Chondrocyte (in vitro differentiated cells): ENCODE measurements at regions not wholly inside any gene's neighbourhood (a gene's known extent, or its start where the extent isn't known, plus 50 kb on each side); places are given as distances from the start of the nearest gene placed in this dataset.

Experiments
- DNase-seq: peaks from one replicate; pipeline ENCODE4 v3.0.0; 2021; ENCODE audit warnings: mixed read lengths, low spot score
- H3K27ac Mint-ChIP-seq: one replicate; pipeline ENCODE4 v1.8.0; 2021; ENCODE audit warnings: mild to moderate bottlenecking, moderate library complexity, mixed read lengths; ENCODE audit not compliant: unreplicated experiment
- H3K27me3 Mint-ChIP-seq: 2 replicates; pipeline ENCODE4 v1.8.0; 2021; ENCODE audit warnings: low read depth, mixed read lengths
- H3K36me3 Mint-ChIP-seq: 2 replicates; pipeline ENCODE4 v1.8.0; 2021; ENCODE audit warnings: low read depth, mixed read lengths
- H3K4me1 Mint-ChIP-seq: 2 replicates; pipeline ENCODE4 v1.8.0; 2021; ENCODE audit warnings: low read depth, mild to moderate bottlenecking, mixed read lengths
- H3K4me3 Mint-ChIP-seq: one replicate; pipeline ENCODE4 v1.8.0; 2021; ENCODE audit warnings: mild to moderate bottlenecking, moderate library complexity, mixed read lengths; ENCODE audit not compliant: unreplicated experiment
- H3K9me3 Mint-ChIP-seq: 2 replicates; pipeline ENCODE4 v1.8.0; 2021; ENCODE audit warnings: low read depth, mixed read lengths
- CTCF ChIP-seq: fragments of 200-600 bp; sonication (generic); IDR thresholded peaks from 2 replicates; pipeline ENCODE4 v1.5.0; 2021; ENCODE audit warnings: antibody characterized with exemption, mild to moderate bottlenecking, moderate library complexity

- no peaks in the 10 kb centered on the region for H3K9me3 Mint-ChIP-seq
- H3K27me3 Mint-ChIP-seq: peaks cover 5% of the 10 kb centered on the region
- no peak overlapping the region for H3K4me3 Mint-ChIP-seq
- TF ChIP-seq CTCF: no peak
- no peaks in the 10 kb centered on the region for H3K36me3 Mint-ChIP-seq
- no peak for DNase-seq
- no peak overlapping the region for H3K27ac Mint-ChIP-seq
- no peaks in the 10 kb centered on the region for H3K4me1 Mint-ChIP-seq
Measured at GRCh38 chr10:109723305-109723704, 200.0 kb downstream of the XPNPEP1 start.

GRCh38 chr10:109721453-109722064, 201.8 kb downstream of the XPNPEP1 start:
- Mint-ChIP-seq H3K27me3 (peaks cover 5% of the 10 kb centered on the region), H3K9me3 (no peaks in the 10 kb centered on the region), H3K4me3 (no peak overlapping the region), H3K27ac (no peak overlapping the region), H3K4me1 (no peaks in the 10 kb centered on the region), H3K36me3 (no peaks in the 10 kb centered on the region)
- DNase-seq: no peak
- TF ChIP-seq CTCF: no peak

DNA sequence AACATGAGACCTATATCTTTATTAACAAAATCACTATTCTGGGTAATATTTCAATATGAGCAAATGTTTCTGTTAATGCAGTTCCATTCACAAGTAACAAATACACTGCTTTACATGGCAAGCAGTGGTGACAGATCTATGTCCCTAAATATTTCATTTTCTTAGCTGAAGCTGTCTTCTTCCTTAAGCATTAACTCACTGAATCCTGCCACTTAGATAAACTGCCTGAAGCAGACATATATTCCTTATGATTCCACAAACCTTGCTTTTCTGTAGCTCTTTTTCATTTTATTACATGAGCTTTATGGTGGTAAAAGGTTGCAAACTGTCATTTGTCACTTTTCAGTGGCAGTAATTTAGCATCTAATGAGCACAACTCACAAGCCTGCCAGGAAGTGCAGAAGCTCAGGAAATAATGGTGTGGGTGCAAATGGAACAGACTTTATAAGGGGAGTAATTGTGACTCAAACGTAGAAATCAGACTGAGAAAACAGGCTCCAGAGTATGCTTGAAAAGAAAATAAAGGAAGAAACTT, 217.2 kb downstream of the XPNPEP1 start:
- H3K9me3 Mint-ChIP-seq: peaks cover 28% of the 10 kb centered on the region
- no peaks in the 10 kb centered on the region for H3K4me1 Mint-ChIP-seq
- H3K4me3 Mint-ChIP-seq: no peak overlapping the region
- TF ChIP-seq CTCF: no peak
- no peak for DNase-seq
- no peaks in the 10 kb centered on the region for H3K36me3 Mint-ChIP-seq
- no peak overlapping the region for H3K27ac Mint-ChIP-seq
- peaks cover 2% of the 10 kb centered on the region for H3K27me3 Mint-ChIP-seq

DNA sequence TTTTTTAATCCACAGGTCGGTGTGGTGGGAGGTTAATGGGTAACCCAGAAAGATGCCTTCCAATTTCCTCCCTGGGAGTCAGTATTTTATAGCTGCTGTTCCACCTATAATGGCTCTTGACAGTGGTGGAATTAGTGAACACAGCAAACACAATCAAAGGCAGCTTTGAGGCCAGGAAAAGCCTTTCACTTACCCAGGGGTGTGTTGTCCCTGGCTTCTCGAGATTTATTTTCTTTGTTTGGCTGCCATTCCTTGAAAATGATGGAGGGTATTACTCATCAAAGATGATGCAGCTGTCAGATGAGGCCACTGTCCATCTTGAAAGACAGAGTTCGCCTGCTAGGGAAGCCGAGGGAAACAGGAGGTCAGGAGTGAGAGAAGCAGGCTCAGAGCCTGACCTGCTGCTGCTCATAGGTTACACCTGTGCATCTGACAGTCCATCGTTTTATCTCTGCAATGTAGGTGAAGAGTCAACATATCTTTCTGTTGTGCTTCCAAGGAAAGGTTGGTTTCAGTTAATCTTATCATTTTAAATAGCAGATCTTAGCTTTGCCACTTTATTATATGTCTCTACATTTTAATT, 221.6 kb downstream of the XPNPEP1 start:
- no peak overlapping the region for H3K4me3 Mint-ChIP-seq
- no peaks in the 10 kb centered on the region for H3K9me3 Mint-ChIP-seq

More for the DNA sequence above, 221.6 kb downstream of the XPNPEP1 start:
- DNase-seq: no peak
- Mint-ChIP-seq H3K36me3 (no peaks in the 10 kb centered on the region), H3K27me3 (peaks cover 5% of the 10 kb centered on the region), H3K4me1 (no peaks in the 10 kb centered on the region), H3K27ac (no peak overlapping the region)
- TF ChIP-seq CTCF: no peak
